Gastrocnemius medialis (tissue), 4 donors: ENCODE measurements at regions not wholly inside any gene's neighbourhood (a gene's known extent, or its start where the extent isn't known, plus 50 kb on each side); places are given as distances from the start of the nearest gene placed in this dataset.

ENCODE experiments used
- CTCF ChIP-seq, 5 experiments: fragments of 450-650 bp in 3 of 5; fragments of 200-600 bp in 2 of 5; sonication (generic) in 2 of 5; IDR thresholded peaks in 4 of 5; conservative IDR thresholded peaks in 1 of 5; 1 replicate in 4 of 5; 2 replicates in 1 of 5; pipeline ENCODE4 v1.5.1; 2016 to 2019; ENCODE audit warnings: antibody characterized with exemption in 5 of 5, mild to moderate bottlenecking in 3 of 5, moderate library complexity in 3 of 5
- POLR2A ChIP-seq, 2 donors: fragments of 450-650 bp; IDR thresholded peaks; one replicate each; pipeline ENCODE4 v1.6.1; 2017; ENCODE audit warnings: antibody characterized with exemption in 2 of 2, mild to moderate bottlenecking in 2 of 2, moderate library complexity in 2 of 2

- TF ChIP-seq CTCF (IDR thresholded peaks at IDR 0.05 in 4 of 5, conservative IDR thresholded peaks at IDR 0.05 in 1 of 5) (no peak), POLR2A (IDR thresholded peaks at IDR 0.05) (no peak)
These were observed 73.5 kb downstream of the PPP1R2C start for GRCh38 chrX:42704454-42704853.
